GM23338 (cell line): ENCODE measurements at regions not wholly inside any gene's neighbourhood (a gene's known extent, or its start where the extent isn't known, plus 50 kb on each side); places are given as distances from the start of the nearest gene placed in this dataset.

ENCODE experiments used
- ATAC-seq: fragments of 200-7000 bp; cut with Tn5 transposase; 3 replicates; pipeline ENCODE4 v1.9.1; 2020
- DNase-seq: peaks from one replicate; pipeline ENCODE4 v3.0.0-alpha.2; 2015; ENCODE audit warnings: low spot score
- H2AFZ ChIP-seq: fragments of 200-600 bp; sonication (generic); 2 replicates; pipeline ENCODE4 v1.8.0; 2016; ENCODE audit warnings: antibody characterized with exemption, mild to moderate bottlenecking, moderate library complexity
- H3F3A ChIP-seq: fragments of 200-600 bp; sonication (generic); replicated peaks from 2 replicates; pipeline ENCODE4 v1.8.0; 2017; ENCODE audit warnings: antibody characterized with exemption, mixed run types, low read depth
- H3K27ac ChIP-seq: fragments of 200-600 bp; sonication (generic); 2 replicates; pipeline ENCODE4 v1.6.1; 2016; ENCODE audit warnings: low read depth
- H3K27me3 ChIP-seq: fragments of 200-600 bp; sonication (generic); 2 replicates; pipeline ENCODE4 v1.8.0; 2016; ENCODE audit warnings: mild to moderate bottlenecking, mixed run types, moderate library complexity; ENCODE audit not compliant: insufficient read depth
- H3K36me3 ChIP-seq: fragments of 200-600 bp; sonication (generic); 2 replicates; pipeline ENCODE4 v1.8.0; 2016; ENCODE audit warnings: mild to moderate bottlenecking; ENCODE audit not compliant: insufficient read depth
- H3K4me1 ChIP-seq: fragments of 200-600 bp; sonication (generic); 2 replicates; pipeline ENCODE4 v1.8.0; 2016; ENCODE audit warnings: mild to moderate bottlenecking, moderate library complexity; ENCODE audit not compliant: insufficient read depth
- H3K4me2 ChIP-seq: fragments of 200-600 bp; sonication (generic); 2 replicates; pipeline ENCODE4 v1.7.1; 2017; ENCODE audit warnings: mixed run types
- H3K4me3 ChIP-seq: fragments of 200-600 bp; sonication (generic); 2 replicates; pipeline ENCODE4 v1.6.1; 2016; ENCODE audit warnings: mixed run types
- H3K79me2 ChIP-seq: fragments of 200-600 bp; sonication (generic); replicated peaks from 2 replicates; pipeline ENCODE4 v1.8.0; 2017; ENCODE audit warnings: mild to moderate bottlenecking; ENCODE audit not compliant: insufficient read depth
- H3K9me2 ChIP-seq: fragments of 200-600 bp; sonication (generic); 2 replicates; pipeline ENCODE4 v1.8.0; 2017; ENCODE audit not compliant: insufficient read depth
- H4K20me1 ChIP-seq: fragments of 200-600 bp; sonication (generic); replicated peaks from 2 replicates; pipeline ENCODE4 v1.8.0; 2017; ENCODE audit warnings: mild to moderate bottlenecking; ENCODE audit not compliant: insufficient read depth
- H3K27ac Mint-ChIP-seq: 2 replicates; pipeline ENCODE4 v1.8.0; 2020; ENCODE audit warnings: inconsistent platforms, mild to moderate bottlenecking, moderate library complexity, mixed read lengths
- H3K27me3 Mint-ChIP-seq: 3 replicates; pipeline ENCODE4 v1.8.0; 2022; ENCODE audit warnings: low read depth, mild to moderate bottlenecking, moderate library complexity, mixed read lengths, inconsistent platforms; ENCODE audit not compliant: insufficient read depth, poor library complexity
- H3K36me3 Mint-ChIP-seq: 3 replicates; pipeline ENCODE4 v1.8.0; 2021; ENCODE audit warnings: low read depth, mild to moderate bottlenecking, inconsistent platforms, moderate library complexity, mixed read lengths
- H3K4me1 Mint-ChIP-seq: 3 replicates; pipeline ENCODE4 v1.8.0; 2020; ENCODE audit warnings: mild to moderate bottlenecking, inconsistent platforms, mixed read lengths
- H3K4me3 Mint-ChIP-seq: 3 replicates; pipeline ENCODE4 v1.8.0; 2021; ENCODE audit warnings: moderate library complexity, mild to moderate bottlenecking, inconsistent platforms, mixed read lengths
- H3K9me3 Mint-ChIP-seq: 3 replicates; pipeline ENCODE4 v1.8.0; 2020; ENCODE audit warnings: moderate library complexity, mild to moderate bottlenecking, inconsistent platforms, mixed read lengths
- ETS1 ChIP-seq: IDR thresholded peaks from 2 replicates; pipeline ENCODE4 v1.6.1; 2016; ENCODE audit warnings: antibody characterized with exemption
- EZH2 ChIP-seq: fragments of 200-600 bp; sonication (generic); IDR thresholded peaks from one replicate; pipeline ENCODE4 v1.8.0; 2017; ENCODE audit warnings: antibody characterized with exemption, mild to moderate bottlenecking, low read depth; ENCODE audit not compliant: unreplicated experiment
- EZH2phosphoT487 ChIP-seq: fragments of 200-600 bp; sonication (generic); IDR thresholded peaks from one replicate; pipeline ENCODE4 v1.8.1; 2018; ENCODE audit warnings: antibody characterized with exemption; ENCODE audit not compliant: unreplicated experiment
- JUNB ChIP-seq: IDR thresholded peaks from one replicate; pipeline ENCODE4 v1.6.1; 2016; ENCODE audit warnings: antibody characterized with exemption; ENCODE audit not compliant: unreplicated experiment
- NANOG ChIP-seq: IDR thresholded peaks from 2 replicates; pipeline ENCODE4 v1.6.1; 2016; ENCODE audit warnings: antibody characterized with exemption, borderline replicate concordance
- POLR2AphosphoS5 ChIP-seq: IDR thresholded peaks from 2 replicates; pipeline ENCODE4 v1.6.1; 2016; ENCODE audit warnings: antibody characterized with exemption, low read depth
- STAT1 ChIP-seq: IDR thresholded peaks from one replicate; pipeline ENCODE4 v1.6.1; 2016; ENCODE audit warnings: antibody characterized with exemption; ENCODE audit not compliant: unreplicated experiment
- ZNF331 ChIP-seq: fragments of 250-450 bp; sonication (Bioruptor Pico); IDR thresholded peaks from 2 replicates; pipeline ENCODE4 v1.5.0; 2020; ENCODE audit warnings: low read depth, mild to moderate bottlenecking, moderate library complexity
- ZNF462 ChIP-seq: fragments of 250-450 bp; sonication (Bioruptor Pico); IDR thresholded peaks from 2 replicates; pipeline ENCODE4 v1.5.0; 2020; ENCODE audit warnings: mild to moderate bottlenecking, moderate library complexity
- TF ChIP-seq, protein P1 (sequence below): IDR thresholded peaks from one replicate; pipeline ENCODE4 v1.6.1; 2018; ENCODE audit warnings: antibody characterized with exemption; ENCODE audit not compliant: unreplicated experiment

DNA sequence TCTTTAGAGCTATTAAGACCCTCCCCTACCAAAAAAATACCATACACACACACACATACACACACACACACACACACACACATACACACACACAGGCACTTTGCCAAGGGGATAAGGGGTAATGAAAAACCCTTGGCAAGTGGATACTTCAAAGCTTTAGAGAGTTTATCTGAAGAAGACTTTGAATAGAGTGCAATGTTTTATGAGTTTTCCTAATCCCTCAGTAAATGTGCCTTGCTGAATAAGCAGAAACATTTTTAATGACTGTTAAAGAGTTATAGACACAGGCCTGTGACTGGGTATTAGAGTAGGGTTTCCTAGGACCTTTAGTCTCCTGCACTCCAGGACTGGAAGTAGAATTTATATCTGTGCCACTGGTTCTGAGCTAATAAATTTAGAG is 75.5 kb upstream of the CTAGE1 start (continued):
- TF ChIP-seq ZNF462 (CRISPR knock-in tag): no peak
- TF ChIP-seq EZH2phosphoT487: no peak
- no peak for TF ChIP-seq ZNF331

DNA sequence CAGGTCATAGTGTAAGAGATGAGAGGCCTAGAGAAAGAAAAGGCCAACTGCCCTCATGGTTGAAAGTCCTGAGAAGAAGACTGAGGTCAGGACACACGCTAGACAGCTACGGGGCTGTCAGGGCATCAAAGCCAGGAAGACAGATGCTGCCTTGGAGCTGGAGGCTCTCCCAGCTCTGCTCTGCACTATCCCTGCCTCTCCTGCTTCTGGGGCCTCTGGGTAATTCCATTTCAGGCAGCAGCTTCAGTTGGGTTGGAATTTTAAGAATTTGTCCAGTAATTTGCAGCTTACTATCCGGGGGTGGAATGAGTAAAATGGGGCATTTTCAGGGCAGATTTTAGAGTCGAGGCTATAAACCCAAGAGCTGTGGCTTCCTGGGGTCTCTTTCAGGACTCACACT is 76.2 kb upstream of the CTAGE1 start:
- Mint-ChIP-seq H3K36me3 (no peaks in the 10 kb centered on the region), H3K4me1 (peaks cover under 1% of the 10 kb centered on the region), H3K27ac (no peak overlapping the region), H3K9me3 (peaks cover 12% of the 10 kb centered on the region; the same call in 2 of the 3 replicates), H3K4me3 (no peak overlapping the region), H3K27me3 (peaks cover 6% of the 10 kb centered on the region)
- Histone ChIP-seq H2AFZ (no peak overlapping the region), H3F3A (no peaks in the 10 kb centered on the region), H3K27me3 (no peaks in the 10 kb centered on the region), H3K9me2 (no peaks in the 10 kb centered on the region), H3K4me2 (no peak overlapping the region), H3K4me1 (no peaks in the 10 kb centered on the region), H4K20me1 (no peaks in the 10 kb centered on the region), H3K4me3 (no peak overlapping the region), H3K79me2 (no peaks in the 10 kb centered on the region), H3K27ac (no peak overlapping the region), H3K36me3 (no peaks in the 10 kb centered on the region)
- DNase-seq (no peak), ATAC-seq (no peak)
- TF ChIP-seq ZNF331 (no peak), STAT1 (no peak), NANOG (no peak), JUNB (no peak), POLR2AphosphoS5 (no peak), EZH2 (no peak), ETS1 (no peak)
- TF ChIP-seq, protein P1, sequence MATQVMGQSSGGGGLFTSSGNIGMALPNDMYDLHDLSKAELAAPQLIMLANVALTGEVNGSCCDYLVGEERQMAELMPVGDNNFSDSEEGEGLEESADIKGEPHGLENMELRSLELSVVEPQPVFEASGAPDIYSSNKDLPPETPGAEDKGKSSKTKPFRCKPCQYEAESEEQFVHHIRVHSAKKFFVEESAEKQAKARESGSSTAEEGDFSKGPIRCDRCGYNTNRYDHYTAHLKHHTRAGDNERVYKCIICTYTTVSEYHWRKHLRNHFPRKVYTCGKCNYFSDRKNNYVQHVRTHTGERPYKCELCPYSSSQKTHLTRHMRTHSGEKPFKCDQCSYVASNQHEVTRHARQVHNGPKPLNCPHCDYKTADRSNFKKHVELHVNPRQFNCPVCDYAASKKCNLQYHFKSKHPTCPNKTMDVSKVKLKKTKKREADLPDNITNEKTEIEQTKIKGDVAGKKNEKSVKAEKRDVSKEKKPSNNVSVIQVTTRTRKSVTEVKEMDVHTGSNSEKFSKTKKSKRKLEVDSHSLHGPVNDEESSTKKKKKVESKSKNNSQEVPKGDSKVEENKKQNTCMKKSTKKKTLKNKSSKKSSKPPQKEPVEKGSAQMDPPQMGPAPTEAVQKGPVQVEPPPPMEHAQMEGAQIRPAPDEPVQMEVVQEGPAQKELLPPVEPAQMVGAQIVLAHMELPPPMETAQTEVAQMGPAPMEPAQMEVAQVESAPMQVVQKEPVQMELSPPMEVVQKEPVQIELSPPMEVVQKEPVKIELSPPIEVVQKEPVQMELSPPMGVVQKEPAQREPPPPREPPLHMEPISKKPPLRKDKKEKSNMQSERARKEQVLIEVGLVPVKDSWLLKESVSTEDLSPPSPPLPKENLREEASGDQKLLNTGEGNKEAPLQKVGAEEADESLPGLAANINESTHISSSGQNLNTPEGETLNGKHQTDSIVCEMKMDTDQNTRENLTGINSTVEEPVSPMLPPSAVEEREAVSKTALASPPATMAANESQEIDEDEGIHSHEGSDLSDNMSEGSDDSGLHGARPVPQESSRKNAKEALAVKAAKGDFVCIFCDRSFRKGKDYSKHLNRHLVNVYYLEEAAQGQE: no peak
